Lung (tissue), 11 donors: ENCODE measurements at regions not wholly inside any gene's neighbourhood (a gene's known extent, or its start where the extent isn't known, plus 50 kb on each side); places are given as distances from the start of the nearest gene placed in this dataset.
"Not testable (repeated sequence)": the region's sequence is repeated elsewhere in the genome, so short reads cannot be mapped to it uniquely, and the experiment has no call there.

ENCODE experiments used
- ATAC-seq: fragments of 200-7000 bp; cut with Tn5 transposase; one replicate; pipeline ENCODE4 v1.9.1; 2020; ENCODE audit warnings: moderate number of reproducible peaks; ENCODE audit not compliant: insufficient read depth, low FRiP score
- DNase-seq, 3 donors: peaks; one replicate each; pipeline ENCODE4 v3.0.0-alpha.2; 2013 to 2017
- H3K27ac ChIP-seq, 2 donors: one replicate each; pipeline ENCODE4 v1.5.1; 2013; ENCODE audit warnings: mild to moderate bottlenecking in 2 of 2, moderate library complexity in 2 of 2, control low read depth in 1 of 2, inconsistent platforms in 1 of 2, low read depth in 1 of 2, low read length in 1 of 2
- H3K27me3 ChIP-seq, 3 donors: one replicate each; pipeline ENCODE4 v1.5.1; 2013; ENCODE audit warnings: low read length in 2 of 3; ENCODE audit not compliant: control insufficient read depth in 3 of 3, insufficient read depth in 3 of 3
- H3K36me3 ChIP-seq, 4 donors: one replicate each; pipeline ENCODE4 v1.5.1; 2013; ENCODE audit warnings: low read length in 4 of 4, mild to moderate bottlenecking in 1 of 4, moderate library complexity in 1 of 4; ENCODE audit not compliant: control insufficient read depth in 4 of 4, insufficient read depth in 4 of 4
- H3K4me1 ChIP-seq, 5 donors: one replicate each; pipeline ENCODE4 v1.5.1; 2013; ENCODE audit warnings: low read length in 5 of 5, mild to moderate bottlenecking in 2 of 5, moderate library complexity in 1 of 5; ENCODE audit not compliant: control insufficient read depth in 5 of 5, insufficient read depth in 5 of 5
- H3K4me3 ChIP-seq: one replicate; pipeline ENCODE4 v1.5.1; 2013; ENCODE audit warnings: mild to moderate bottlenecking, control low read depth, moderate library complexity
- H3K9ac ChIP-seq, 2 donors: one replicate each; pipeline ENCODE4 v1.5.1; 2013; ENCODE audit warnings: low read length in 2 of 2, control low read depth in 1 of 2; ENCODE audit not compliant: insufficient read depth in 1 of 2
- H3K9me3 ChIP-seq, 4 donors: one replicate each; pipeline ENCODE4 v1.5.1; 2013; ENCODE audit warnings: low read length in 3 of 4, mild to moderate bottlenecking in 1 of 4, moderate library complexity in 1 of 4; ENCODE audit not compliant: control insufficient read depth in 4 of 4, insufficient read depth in 3 of 4
- WGBS, 2 donors: extraction: QIAGEN DNeasy Blood & Tissue Kit; methylation state at CpG; one replicate each; pipeline ENCODE4 v1.1.7; 2013; 5-methylcytosine and 5-hydroxymethylcytosine counted together
- TF ChIP-seq, protein P1 (sequence below): IDR thresholded peaks from 2 replicates; pipeline ENCODE4 v1.5.1; 2012; ENCODE audit warnings: mild to moderate bottlenecking; ENCODE audit errors: control extremely low read depth, extremely low read depth
- donor health status: control.
- donor health status: control.
- donor health status: Bipolar disorder and iron deficiency.
- donor health status: healthy.
- donor health status: DM: yes; HTN: yes; CAD: no.

GRCh38 chr2:65577654-65578053 lies 145.3 kb upstream of the SPRED2 start:
- Histone ChIP-seq H3K9ac (no peak overlapping the region), H3K9me3 (no peaks in the 10 kb centered on the region), H3K27me3 (no peaks in the 10 kb centered on the region), H3K4me3 (no peak overlapping the region), H3K27ac (no peak overlapping the region), H3K4me1 (peaks cover 0 to 2% (median 0%) of the 10 kb centered on the region in 5 donors), H3K36me3 (no peaks in the 10 kb centered on the region)
- ATAC-seq = no peak
- TF ChIP-seq, protein P1, sequence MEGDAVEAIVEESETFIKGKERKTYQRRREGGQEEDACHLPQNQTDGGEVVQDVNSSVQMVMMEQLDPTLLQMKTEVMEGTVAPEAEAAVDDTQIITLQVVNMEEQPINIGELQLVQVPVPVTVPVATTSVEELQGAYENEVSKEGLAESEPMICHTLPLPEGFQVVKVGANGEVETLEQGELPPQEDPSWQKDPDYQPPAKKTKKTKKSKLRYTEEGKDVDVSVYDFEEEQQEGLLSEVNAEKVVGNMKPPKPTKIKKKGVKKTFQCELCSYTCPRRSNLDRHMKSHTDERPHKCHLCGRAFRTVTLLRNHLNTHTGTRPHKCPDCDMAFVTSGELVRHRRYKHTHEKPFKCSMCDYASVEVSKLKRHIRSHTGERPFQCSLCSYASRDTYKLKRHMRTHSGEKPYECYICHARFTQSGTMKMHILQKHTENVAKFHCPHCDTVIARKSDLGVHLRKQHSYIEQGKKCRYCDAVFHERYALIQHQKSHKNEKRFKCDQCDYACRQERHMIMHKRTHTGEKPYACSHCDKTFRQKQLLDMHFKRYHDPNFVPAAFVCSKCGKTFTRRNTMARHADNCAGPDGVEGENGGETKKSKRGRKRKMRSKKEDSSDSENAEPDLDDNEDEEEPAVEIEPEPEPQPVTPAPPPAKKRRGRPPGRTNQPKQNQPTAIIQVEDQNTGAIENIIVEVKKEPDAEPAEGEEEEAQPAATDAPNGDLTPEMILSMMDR = no peak
- no peak for DNase-seq
- WGBS, 2 donors = 90 to 92% methylated on average over 5 of the region's 5 CpGs

DNA sequence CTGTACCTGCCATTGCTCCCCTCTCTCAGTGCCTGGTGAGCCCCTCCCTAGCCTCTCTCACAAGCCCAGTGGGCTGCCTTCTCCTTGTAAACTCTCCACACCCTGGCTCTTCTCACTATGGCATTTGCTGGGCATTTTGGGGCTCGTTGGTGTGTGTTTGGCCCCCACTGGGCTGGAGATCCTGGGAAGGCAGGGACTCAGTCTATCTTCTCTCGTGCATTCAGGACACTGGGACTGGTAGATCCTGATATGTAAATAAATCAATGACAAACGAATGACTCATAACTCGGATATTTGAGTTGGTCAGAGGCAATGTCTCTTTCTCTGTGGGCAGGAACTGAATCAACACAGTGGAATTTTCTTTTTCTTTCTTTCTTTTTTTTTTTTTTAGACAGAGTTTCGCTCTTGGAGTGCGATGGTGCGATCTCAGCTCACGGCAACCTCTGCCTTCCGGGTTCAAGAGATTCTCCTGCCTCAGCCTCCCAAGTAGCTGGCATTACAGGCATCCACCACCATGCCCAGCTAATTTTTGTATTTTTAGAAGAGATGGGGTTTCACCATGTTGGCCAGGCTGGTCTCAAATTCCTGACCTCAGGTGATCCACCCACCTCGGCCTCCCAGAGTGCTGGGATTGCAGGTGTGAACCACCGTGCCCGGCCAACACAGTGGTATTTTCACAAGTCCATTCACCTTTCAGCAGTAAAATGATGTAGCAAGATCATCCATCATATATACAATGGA lies 144.6 kb upstream of the SPRED2 start:
- no peak overlapping the region for H3K4me3 ChIP-seq
- no peaks in the 10 kb centered on the region for H3K36me3 ChIP-seq
- WGBS, 2 donors = 66 to 79% methylated on average over 12 of the region's 12 CpGs
- peaks cover 0 to 2% (median 0%) of the 10 kb centered on the region in 5 donors for H3K4me1 ChIP-seq
- no peak overlapping the region for H3K9ac ChIP-seq
- DNase-seq (no peak), ATAC-seq (peak; percentile 9)
- no peak overlapping the region for H3K27ac ChIP-seq
- TF ChIP-seq, protein P1 = no peak
- H3K27me3 ChIP-seq = no peaks in the 10 kb centered on the region
- H3K9me3 ChIP-seq = no peaks in the 10 kb centered on the region

DNA sequence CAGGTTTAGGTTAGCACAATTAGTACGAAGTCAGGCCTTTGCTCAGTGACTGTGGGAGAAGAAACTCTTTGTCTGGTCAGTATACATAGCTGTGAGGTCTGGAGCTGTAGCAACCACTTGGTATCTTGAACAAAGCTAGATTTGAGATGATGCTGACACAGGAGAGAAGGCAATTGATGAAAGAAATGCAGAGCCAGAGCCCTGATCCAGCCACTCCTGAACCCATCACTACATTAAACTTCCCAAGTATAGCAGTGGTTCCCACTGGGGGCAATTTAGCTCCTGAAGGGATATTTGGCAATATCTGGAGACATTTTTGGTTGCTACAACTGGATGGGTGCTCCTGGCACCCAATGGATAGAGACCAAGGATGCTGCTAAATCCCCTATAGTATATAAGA lies 143.9 kb upstream of the SPRED2 start:
- no peak for DNase-seq
- Histone ChIP-seq H3K36me3 (no peaks in the 10 kb centered on the region), H3K4me1 (peaks cover 0 to 2% (median 0%) of the 10 kb centered on the region in 5 donors), H3K9me3 (no peaks in the 10 kb centered on the region), H3K4me3 (no peak overlapping the region), H3K27ac (no peak overlapping the region), H3K27me3 (no peaks in the 10 kb centered on the region), H3K9ac (no peak overlapping the region)
- WGBS, 2 donors = 95 to 100% methylated on average over 1 of the region's 1 CpG
- TF ChIP-seq, protein P1 = no peak
- no peak for ATAC-seq

- WGBS, 2 donors = 30 to 42% methylated on average over 4 of the region's 4 CpGs
- Histone ChIP-seq H3K4me3 (no peak overlapping the region), H3K9ac (no peak overlapping the region), H3K4me1 (peaks cover 0 to 2% (median 0%) of the 10 kb centered on the region in 5 donors), H3K36me3 (no peaks in the 10 kb centered on the region), H3K27ac (no peak overlapping the region), H3K9me3 (no peaks in the 10 kb centered on the region), H3K27me3 (no peaks in the 10 kb centered on the region)
- ATAC-seq (no peak), DNase-seq (no peak)
- TF ChIP-seq, protein P1 = no peak
Observed at GRCh38 chr2:65574993-65575392, 142.6 kb upstream of the SPRED2 start.

GRCh38 chr2:65568656-65569440 lies 136.4 kb upstream of the SPRED2 start:
- not testable (repeated sequence) for H3K36me3 ChIP-seq, H3K9me3 ChIP-seq, DNase-seq, H3K27ac ChIP-seq, H3K4me1 ChIP-seq, H3K4me3 ChIP-seq, H3K9ac ChIP-seq, H3K27me3 ChIP-seq, ATAC-seq
- 80 to 87% methylated on average over 4 of the region's 4 CpGs for WGBS, 2 donors
